ENCODE measurements at regions not wholly inside any gene's neighbourhood (a gene's known extent, or its start where the extent isn't known, plus 50 kb on each side); places are given as distances from the start of the nearest gene placed in this dataset.
"Not testable (repeated sequence)": the region's sequence is repeated elsewhere in the genome, so short reads cannot be mapped to it uniquely, and the experiment has no call there.

GRCh38 chr6:164346631-164347030 lies 932.1 kb downstream of the QKI start:
- DNase-seq: no peak

DNA sequence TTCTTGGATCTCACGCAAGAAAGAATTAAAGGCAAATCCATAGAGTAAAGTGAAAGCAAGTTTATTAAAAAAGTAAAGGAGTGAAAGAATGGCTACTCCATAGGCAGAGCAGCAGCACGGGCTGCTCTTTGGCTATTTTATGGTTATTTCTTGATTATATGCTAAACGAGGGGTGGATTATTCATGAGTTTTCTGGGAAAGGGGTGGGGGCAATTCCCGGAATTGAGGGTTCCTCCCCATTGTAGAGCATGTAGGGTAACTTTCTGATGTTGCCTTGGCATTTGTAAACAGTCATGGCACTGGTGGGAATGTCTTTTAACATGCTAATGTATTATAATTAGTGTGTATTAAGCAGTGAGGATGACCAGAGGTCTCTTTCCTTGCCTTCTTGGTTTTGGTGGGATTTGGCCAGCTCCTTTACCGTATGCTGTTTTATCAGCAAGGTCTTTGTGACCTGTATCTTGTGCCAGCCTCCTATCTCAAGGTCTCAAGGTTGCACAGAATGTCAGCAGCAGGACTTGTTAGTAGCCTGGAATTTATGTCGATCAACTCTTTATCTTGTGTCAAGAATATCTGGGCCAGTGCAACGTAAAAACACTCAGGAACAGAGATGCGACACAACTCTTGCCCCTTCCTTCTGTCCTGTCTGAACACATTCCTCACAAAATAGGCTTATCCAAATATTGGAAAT lies 931.4 kb downstream of the QKI start:
- no peak for DNase-seq

GRCh38 chr6:164345327-164345726 lies 930.8 kb downstream of the QKI start:
- no peak for DNase-seq

GRCh38 chr6:164344801-164345291 lies 930.3 kb downstream of the QKI start:
- no peak for DNase-seq

GRCh38 chr6:164339442-164339841 lies 924.9 kb downstream of the QKI start:
- DNase-seq: not testable (repeated sequence)

DNA sequence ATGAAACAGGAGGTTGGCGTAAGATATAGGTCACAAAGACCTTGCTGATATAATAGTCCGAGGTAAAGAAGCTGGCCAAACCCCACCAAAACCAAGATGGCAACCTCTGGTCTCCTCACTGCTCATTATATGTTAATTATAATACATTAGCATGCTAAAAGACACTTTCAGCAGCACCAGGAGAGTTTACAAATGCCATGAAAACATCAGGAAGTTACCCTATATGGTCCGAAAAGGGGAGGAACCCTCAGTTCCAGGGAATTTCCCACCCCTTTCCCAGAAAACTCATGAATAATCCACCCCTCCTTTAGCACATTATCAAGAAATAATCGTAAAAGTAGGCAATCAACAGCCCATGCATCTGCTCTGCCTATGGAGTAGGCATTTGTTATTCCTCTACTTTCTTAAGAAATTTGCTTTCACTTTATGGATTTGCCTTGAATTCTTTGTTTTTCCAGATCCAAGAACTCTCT lies 923.4 kb downstream of the QKI start:
- DNase-seq: no peak

DNA sequence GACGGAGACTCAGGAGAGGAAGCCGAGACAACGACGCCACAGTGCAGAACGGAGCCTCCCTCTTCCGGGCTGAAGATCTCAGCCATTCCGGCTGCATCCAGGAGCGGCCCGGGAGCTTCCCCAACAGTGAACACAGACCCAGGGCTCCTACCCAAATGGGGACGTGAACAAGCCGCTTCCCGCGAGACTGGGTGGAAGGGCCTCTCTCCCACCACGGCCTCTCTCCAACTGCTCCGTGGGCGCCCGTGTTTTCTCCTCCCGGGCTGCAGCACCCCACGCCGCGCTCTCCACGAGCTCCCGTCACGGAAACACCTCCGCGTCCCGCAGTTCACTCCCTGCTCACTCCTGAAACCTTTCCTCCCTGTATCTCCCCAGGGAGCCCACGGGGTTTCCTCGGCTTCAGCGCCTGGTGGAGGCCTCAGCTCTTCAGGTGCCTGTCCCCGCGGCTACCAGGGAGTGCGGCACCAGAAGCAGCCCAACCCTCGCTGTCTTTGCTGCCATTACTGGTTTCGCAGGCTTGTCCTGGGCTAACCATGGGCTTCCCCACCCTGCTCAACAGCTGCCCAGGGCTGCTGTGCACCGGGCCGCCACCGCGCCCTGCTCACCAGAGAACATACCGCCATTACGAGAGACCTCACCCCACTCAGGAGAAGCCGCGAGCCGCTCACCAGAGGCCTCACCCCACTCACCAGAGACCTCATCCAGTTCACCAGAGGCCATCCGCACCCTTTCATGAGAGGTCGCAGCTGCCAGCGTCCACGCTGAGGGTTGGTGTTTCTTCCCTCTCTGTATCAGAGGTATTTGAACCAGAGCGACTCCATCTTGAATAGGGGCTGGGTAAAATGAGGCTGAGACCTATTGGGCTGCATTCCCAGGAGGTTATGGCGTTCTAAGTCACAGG lies 922.8 kb downstream of the QKI start:
- DNase-seq: no peak

DNA sequence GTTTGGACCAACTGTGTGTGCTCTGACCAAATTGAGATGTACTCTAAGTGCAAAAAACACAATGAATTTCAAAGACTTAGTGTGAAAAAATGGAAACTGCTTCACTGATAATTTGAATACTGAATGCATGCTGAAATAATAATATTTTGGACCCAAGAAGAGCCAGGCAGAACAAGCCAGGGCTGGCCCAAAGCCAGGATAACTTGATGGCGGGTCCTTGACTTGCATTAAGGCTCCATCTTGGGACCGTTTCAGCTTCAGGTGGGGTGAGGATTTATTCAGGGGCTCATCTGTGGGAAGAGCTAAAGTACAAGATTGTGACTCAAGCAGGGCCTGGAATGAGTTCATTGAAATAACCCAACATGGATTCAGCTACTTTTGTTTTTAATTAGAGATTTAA lies 921.9 kb downstream of the QKI start:
- DNase-seq: no peak

GRCh38 chr6:164331026-164331425 lies 916.5 kb downstream of the QKI start:
- DNase-seq: no peak

DNA sequence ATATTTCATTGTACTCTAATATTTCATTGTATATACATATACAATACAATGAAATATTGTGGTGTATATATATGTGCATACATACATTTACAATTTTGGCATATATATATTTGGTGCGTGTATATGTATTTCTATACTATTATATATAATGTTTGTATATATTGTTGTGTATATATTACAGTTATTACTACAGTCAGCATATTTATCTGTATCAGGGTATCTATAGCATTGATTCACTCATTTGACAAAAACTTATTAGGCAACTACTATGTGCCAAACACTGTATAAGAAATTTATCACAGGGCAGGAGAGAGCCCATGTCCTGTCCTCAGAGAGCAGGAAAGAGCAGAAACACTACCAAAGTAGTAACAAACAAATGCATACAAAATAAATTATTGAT lies 910.6 kb downstream of the QKI start:
- no peak for DNase-seq

DNA sequence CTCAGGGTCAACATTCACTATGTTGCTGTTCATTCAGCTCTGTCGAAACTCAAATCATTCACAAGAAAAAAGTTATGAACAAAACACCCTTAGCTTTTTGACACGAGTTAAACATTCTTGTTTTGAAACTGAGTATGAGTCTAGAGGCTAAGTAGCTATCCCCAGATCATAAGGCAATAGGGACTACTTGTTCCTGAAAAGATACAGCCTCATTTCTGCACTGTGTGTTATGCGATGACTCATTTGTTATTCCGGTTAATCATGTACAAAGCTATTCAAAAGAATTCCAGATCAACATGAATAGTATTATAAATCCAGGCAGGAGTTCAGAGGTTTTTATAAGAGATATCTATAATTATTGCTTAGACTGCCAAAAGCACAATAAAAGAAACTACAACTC lies 908.0 kb downstream of the QKI start:
- DNase-seq: no peak

GRCh38 chr6:164321297-164321696 lies 906.8 kb downstream of the QKI start:
- DNase-seq: no peak

DNA sequence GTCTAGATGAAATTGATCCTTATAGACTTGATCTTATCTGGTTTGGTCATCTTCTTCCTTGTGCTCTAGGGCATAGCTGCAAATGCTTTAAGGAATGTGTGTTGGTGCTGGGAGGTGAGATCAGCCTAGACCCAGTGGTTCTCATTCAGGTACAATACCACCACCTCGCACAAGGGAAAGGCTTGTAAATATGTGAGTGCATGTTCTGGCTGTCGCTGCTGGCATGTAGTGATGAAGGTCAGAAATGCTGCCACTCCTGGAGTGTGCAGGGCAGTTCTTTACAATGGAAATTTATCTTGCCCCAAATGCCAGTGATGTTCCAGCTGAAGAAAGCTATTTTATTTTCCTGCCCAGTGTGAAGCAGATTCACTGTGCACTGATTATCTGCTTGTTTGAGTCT lies 900.9 kb downstream of the QKI start:
- DNase-seq: no peak

DNA sequence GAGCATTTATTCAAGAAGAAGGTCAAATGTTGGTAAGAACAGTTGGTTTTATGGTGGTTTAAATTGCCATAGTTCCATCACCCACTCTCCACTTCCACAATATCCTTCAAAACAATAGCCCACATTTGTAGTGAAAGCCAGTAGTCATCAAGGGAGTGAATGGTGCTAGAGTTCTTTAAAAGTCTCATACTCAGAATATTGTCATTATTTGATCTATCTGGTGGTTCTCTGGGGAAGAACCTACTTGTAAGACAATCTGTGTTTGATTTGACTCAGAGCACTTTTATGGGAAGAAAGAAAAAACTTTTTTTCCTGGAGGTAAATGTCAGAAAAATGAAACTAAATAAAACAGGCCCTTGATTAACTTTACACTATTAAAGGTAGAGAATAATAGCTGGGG lies 893.8 kb downstream of the QKI start:
- no peak for DNase-seq

DNA sequence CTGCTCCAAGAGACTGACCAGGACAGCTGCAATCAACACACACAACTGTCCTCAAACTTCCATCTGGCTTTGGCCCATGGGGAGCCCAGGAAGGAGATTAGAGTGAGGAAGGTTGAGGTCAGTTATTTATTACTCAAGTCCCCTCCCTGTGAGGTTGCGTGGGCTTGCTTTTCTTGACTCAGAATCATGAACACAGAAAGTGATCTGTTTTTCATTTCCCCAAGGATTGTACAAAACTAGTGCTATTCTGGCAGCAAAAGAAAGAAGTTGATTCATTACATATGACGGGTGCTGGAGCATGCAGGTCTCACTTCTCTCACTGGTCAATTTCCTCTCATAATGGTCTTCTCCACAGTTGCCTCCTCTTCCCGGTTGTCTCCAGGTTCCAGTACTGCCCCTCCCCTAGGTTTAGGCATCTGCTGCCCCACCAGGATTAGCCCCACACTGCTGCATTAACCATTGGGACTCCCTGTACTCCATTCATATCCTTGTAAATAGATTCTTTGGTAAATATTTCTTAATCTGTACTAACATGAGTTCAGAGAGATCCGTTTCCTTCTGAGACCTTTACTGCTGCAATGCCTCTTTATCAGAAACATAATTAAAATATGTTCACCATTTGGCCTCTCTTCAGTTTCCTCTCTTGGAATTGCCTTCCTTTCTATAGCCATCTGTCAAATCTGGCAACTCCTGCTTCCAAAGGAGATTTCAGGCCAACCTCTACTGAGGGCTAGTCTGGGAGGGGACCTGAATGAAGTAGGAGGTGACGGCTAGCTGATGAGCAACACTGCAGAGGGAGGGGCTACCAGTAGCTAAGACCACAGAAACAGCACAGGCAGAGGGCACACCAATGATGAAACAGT lies 888.8 kb downstream of the QKI start:
- no peak for DNase-seq

DNA sequence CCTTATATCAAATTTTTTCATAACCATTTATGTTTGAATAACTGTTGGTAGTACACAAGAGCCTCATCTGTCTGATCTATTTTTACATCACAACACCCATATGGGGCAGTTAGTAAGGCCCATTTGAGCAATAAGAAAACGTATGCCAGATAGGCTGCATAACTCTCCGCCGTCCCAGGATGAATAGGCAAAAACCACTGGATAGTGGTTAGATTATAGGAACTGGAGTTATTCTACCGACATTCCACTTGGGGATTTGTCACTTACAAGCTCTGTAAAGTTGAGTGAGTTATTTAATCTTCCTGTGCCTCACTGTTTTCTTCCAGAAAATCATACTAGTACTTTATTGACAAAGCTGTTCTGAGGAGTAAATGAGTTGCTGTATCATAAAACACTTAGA lies 881.9 kb downstream of the QKI start:
- DNase-seq: no peak

GRCh38 chr6:164294047-164294784 lies 879.7 kb downstream of the QKI start:
- no peak for DNase-seq

- DNase-seq: no peak
Observed at GRCh38 chr6:164291224-164291623, 876.7 kb downstream of the QKI start.

GRCh38 chr6:164290101-164290500 lies 875.6 kb downstream of the QKI start:
- DNase-seq: no peak

DNA sequence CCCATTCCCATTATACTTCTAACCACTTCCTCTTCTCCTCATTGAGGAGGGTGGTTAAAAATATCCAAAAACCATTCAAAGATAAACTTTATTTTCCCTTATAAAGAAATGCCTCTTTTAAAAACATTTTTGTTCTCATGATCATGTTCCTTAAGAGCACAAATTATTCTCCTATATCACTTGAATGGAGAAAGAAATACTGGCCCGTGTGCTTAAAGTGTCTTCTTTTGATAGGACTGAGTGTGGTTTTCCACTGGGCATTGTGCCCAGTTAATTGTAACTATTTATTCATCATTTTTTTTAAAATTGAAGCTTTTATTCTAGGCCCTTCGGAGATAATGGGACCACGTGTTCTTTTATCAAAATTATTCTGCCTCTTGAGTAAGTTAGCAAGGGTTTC lies 871.5 kb downstream of the QKI start:
- DNase-seq: peak; percentile 7

GRCh38 chr6:164283574-164283973 lies 869.1 kb downstream of the QKI start:
- DNase-seq: no peak

DNA sequence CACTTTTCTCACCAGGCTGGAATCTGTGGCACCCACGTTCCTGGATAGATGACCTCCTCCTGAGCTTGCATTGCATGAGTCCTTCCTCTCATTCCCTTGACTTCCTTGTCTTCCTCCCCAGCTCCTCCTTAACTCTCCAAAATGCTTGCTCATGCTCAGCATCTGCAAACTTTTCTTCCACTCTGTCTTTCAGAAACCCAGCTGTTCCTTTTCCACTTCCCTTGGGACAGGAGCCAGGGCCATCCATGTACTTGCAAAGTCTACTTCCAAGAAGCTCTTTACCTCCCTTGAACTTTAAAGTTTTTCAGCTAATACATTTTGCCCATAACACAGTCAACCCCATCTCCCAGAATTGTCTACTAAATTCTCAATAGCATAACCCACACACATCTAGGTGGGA lies 861.7 kb downstream of the QKI start:
- DNase-seq: no peak

Data from hematopoietic multipotent progenitor cell treated with erythropoietin and hydrocortisone succinate and interleukin-3 and kit ligand, for 6 days (in vitro differentiated cells).